Heart left ventricle (tissue), 16 donors: ENCODE measurements at regions not wholly inside any gene's neighbourhood (a gene's known extent, or its start where the extent isn't known, plus 50 kb on each side); places are given as distances from the start of the nearest gene placed in this dataset.

ENCODE experiments used
- ATAC-seq, 4 donors: fragments of 200-7000 bp; cut with Tn5 transposase; one replicate each; pipeline ENCODE4 v1.9.1; 2020 to 2022; ENCODE audit warnings: moderate library complexity in 4 of 4, mild to moderate bottlenecking in 3 of 4, moderate number of reproducible peaks in 1 of 4
- DNase-seq, 5 donors: peaks; one replicate each; pipeline ENCODE4 v3.0.0-alpha.2; 2020
- H3K27ac ChIP-seq, 12 donors: fragments of 200-600 bp; sonication (generic) in 4 of 12; one replicate each; pipeline versions ENCODE4 v1.5.0 to v1.8.0; 2016 to 2022; ENCODE audit warnings: mild to moderate bottlenecking in 2 of 12
- H3K27me3 ChIP-seq, 9 donors: fragments of 200-600 bp; sonication (generic) in 2 of 9; one replicate each; pipeline versions ENCODE4 v1.5.1 to v1.8.0; 2016 to 2022; ENCODE audit warnings: mild to moderate bottlenecking in 3 of 9
- H3K36me3 ChIP-seq, 9 donors: fragments of 200-600 bp; sonication (generic) in 2 of 9; one replicate each; pipeline versions ENCODE4 v1.5.0 to v1.8.0; 2018 to 2022; ENCODE audit warnings: mild to moderate bottlenecking in 2 of 9
- H3K4me1 ChIP-seq, 12 donors: fragments of 200-600 bp; sonication (generic) in 4 of 12; one replicate each; pipeline versions ENCODE4 v1.5.0 to v1.8.0; 2016 to 2022; ENCODE audit warnings: mild to moderate bottlenecking in 3 of 12
- H3K4me3 ChIP-seq, 12 donors: fragments of 200-600 bp; sonication (generic) in 4 of 12; one replicate each; pipeline versions ENCODE4 v1.5.0 to v1.8.0; 2017 to 2022; ENCODE audit warnings: mild to moderate bottlenecking in 9 of 12, moderate library complexity in 4 of 12
- H3K9me3 ChIP-seq, 12 donors: fragments of 200-600 bp; sonication (generic) in 4 of 12; one replicate each; pipeline versions ENCODE4 v1.5.0 to v1.8.0; 2016 to 2022; ENCODE audit warnings: mild to moderate bottlenecking in 1 of 12
- CTCF ChIP-seq, 12 donors: fragments of 200-600 bp; sonication (generic) in 4 of 12; IDR thresholded peaks; one replicate each; pipeline versions ENCODE4 v1.5.0 to v1.8.0; 2018 to 2022; ENCODE audit warnings: antibody characterized with exemption in 12 of 12, mild to moderate bottlenecking in 5 of 12
- POLR2A ChIP-seq, 2 donors: fragments of 450-650 bp; IDR thresholded peaks; one replicate each; pipeline ENCODE4 v1.6.1; 2017; ENCODE audit warnings: antibody characterized with exemption in 2 of 2, mild to moderate bottlenecking in 2 of 2, moderate library complexity in 2 of 2
- WGBS, 4 donors: extraction: QIAGEN DNeasy Blood & Tissue Kit in 2 of 4; methylation state at CpG; one replicate each; pipeline versions ENCODE4 v1.1.5 to v1.1.7; 2013 to 2018; 5-methylcytosine and 5-hydroxymethylcytosine counted together
- intact Hi-C, 10 donors: fragments of 100-400 bp; cut with DNase I; formaldehyde crosslinking; loops; one replicate each; pipeline versions ENCODE4 v1.11.1 to v1.14.2; 2022
- donor health status: ischemic (EF 13 %, LVEDD 7.1; RV severe dilation, severe dysfunction).
- donor health status: healthy with polysubstance abuse.
- donor health status: DM: no; HTN: yes; CAD: no.
- donor health status: DM: no; HTN: no; CAD: no.
- donor health status: ischemic (EF 25% LVEDD 6.9; RV normal size, moderate dysfunction).
- donor health status: ischemic (EF 25% LVEDD 5.7; RV mildly dilated, moderate dysfunction).
- donor health status: healthy.
- donor health status: DM: yes; HTN: yes; CAD: no.
- donor health status: ischemic (EF 35%, LVEDD 5.7; RV mildly dilated, moderate dysfunction).
- donor health status: nonischemic (EF 11% LVEDD 7.7; RV severe dilation, severe dysfunction).
- donor health status: DM: yes; HTN: yes; CAD: no.
- donor health status: PGD.
- donor health status: ischemic (EF 29% LVEDD 5.4; RV normal size, mild dysfunction).
- donor health status: nonischemic (EF 23%, LVEDD 6.1; RV moderate dilation, normal function).

DNA sequence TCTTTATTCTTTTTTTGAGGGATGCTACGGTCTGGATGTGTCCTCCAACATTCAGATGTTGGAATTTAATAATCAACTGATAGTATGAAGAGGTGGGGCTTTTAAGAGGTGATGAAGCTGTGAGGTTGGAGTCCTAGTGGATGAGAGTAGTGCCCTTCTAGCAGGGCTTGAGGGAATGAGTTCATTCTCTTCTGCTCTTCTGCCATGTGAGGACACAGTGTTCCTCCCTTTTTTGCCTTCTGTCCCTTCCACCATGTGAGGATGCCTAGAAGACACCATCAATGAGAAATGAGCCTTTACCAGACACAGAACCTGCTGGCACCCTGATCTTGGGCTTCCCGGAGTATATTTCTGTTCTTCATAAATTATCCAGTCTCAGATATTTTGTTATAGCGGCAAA is 82.1 kb upstream of the MLIP start:
- 72 to 76% (median 73%) methylated on average over 3 of the region's 3 CpGs for WGBS, 4 donors
- TF ChIP-seq CTCF (IDR thresholded peaks at IDR 0.05) (no peak), POLR2A (IDR thresholded peaks at IDR 0.05) (no peak)
- DNase-seq (no peak), ATAC-seq (peak in 1 of 4 donors; percentile 18)
- Histone ChIP-seq H3K36me3 (no peaks in the 10 kb centered on the region), H3K27ac (peak overlapping the region in 2 of 12 donors; percentile 70 to 83), H3K4me1 (peaks cover 0 to 41% (median 6%) of the 10 kb centered on the region in 12 donors), H3K27me3 (no peaks in the 10 kb centered on the region), H3K4me3 (no peak overlapping the region), H3K9me3 (no peaks in the 10 kb centered on the region)
- intact Hi-C loops: loop anchor here in 1 of 10 donors (10.0 kb wide), 1 partner anchor 46 kb away; no protein-coding TSS in a partner anchor

GRCh38 chr6:54031169-54031568 is 80.1 kb upstream of the MLIP start:
- H3K4me3 ChIP-seq: no peak overlapping the region
- intact Hi-C loops: no loop called here
- ATAC-seq (peak; percentile 74 to 90 (median 82)), DNase-seq (peak in 2 of 5 donors; percentile 33 to 45)
- WGBS, 4 donors: 56 to 76% (median 61%) methylated on average over 5 of the region's 5 CpGs
- TF ChIP-seq POLR2A (IDR thresholded peaks at IDR 0.05) (no peak), CTCF (IDR thresholded peaks at IDR 0.05) (no peak)
- no peaks in the 10 kb centered on the region for H3K27me3 ChIP-seq
- H3K27ac ChIP-seq: peak overlapping the region in 8 of 12 donors; percentile 2 to 83 (median 51)
- no peaks in the 10 kb centered on the region for H3K9me3 ChIP-seq
- no peaks in the 10 kb centered on the region for H3K36me3 ChIP-seq
- peaks cover 0 to 35% (median 5%) of the 10 kb centered on the region in 12 donors for H3K4me1 ChIP-seq

DNA sequence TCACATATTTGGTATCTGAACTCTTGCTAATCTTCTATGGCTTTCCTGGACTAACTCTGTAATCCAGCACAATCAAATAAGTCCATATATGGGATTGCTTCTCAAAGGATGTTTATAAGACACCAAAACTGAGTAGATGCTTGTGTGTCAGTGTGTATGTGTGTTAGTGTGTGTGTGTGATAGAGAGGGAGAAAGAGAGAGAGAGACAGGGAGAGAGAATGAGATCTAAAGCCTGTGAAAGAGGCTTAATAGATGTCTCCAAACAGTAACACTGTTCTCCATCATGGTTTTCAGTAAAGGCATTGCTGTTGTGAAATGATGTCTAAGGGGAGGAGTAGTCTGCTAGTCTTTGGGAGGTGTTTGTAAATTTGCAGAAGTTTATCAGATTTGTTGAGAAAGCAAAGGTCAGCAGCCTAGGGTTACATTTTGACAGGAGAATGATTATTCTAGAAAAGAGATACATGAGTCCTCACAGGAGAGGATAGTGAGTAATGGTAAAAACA is 73.9 kb upstream of the MLIP start:
- Histone ChIP-seq H3K27me3 (no peaks in the 10 kb centered on the region), H3K36me3 (no peaks in the 10 kb centered on the region), H3K27ac (no peak overlapping the region), H3K9me3 (no peaks in the 10 kb centered on the region), H3K4me1 (peaks cover 0 to 23% (median 0%) of the 10 kb centered on the region in 12 donors), H3K4me3 (no peak overlapping the region)
- no peak for TF ChIP-seq POLR2A (IDR thresholded peaks at IDR 0.05)
- DNase-seq: no peak
- intact Hi-C loops: no loop called here
- peak in 1 of 4 donors; percentile 10 for ATAC-seq

- Histone ChIP-seq H3K27me3 (no peaks in the 10 kb centered on the region), H3K4me3 (no peak overlapping the region), H3K27ac (no peak overlapping the region), H3K9me3 (no peaks in the 10 kb centered on the region), H3K36me3 (no peaks in the 10 kb centered on the region), H3K4me1 (peaks cover 0 to 44% (median 7%) of the 10 kb centered on the region in 12 donors)
- ATAC-seq (no peak), DNase-seq (no peak)
- TF ChIP-seq POLR2A (IDR thresholded peaks at IDR 0.05) (no peak), CTCF (IDR thresholded peaks at IDR 0.05) (no peak)
- intact Hi-C loops: loop anchor here in 1 of 10 donors (10.0 kb wide), 1 partner anchor 534 kb away; no protein-coding TSS in a partner anchor
Observed at GRCh38 chr6:54040545-54040944, 70.7 kb upstream of the MLIP start.

- Histone ChIP-seq H3K4me1 (peaks cover 0 to 50% (median 7%) of the 10 kb centered on the region in 12 donors), H3K36me3 (no peaks in the 10 kb centered on the region), H3K9me3 (no peaks in the 10 kb centered on the region), H3K27ac (no peak overlapping the region), H3K27me3 (no peaks in the 10 kb centered on the region), H3K4me3 (no peak overlapping the region)
- ATAC-seq: no peak
- DNase-seq: no peak
- intact Hi-C loops: loop anchor here in 1 of 10 donors (10.0 kb wide), 1 partner anchor 534 kb away; no protein-coding TSS in a partner anchor
- TF ChIP-seq CTCF (IDR thresholded peaks at IDR 0.05) (no peak), POLR2A (IDR thresholded peaks at IDR 0.05) (no peak)
- 66 to 85% (median 76%) methylated on average over 2 of the region's 2 CpGs for WGBS, 4 donors
Observed at GRCh38 chr6:54041239-54041638, 70.0 kb upstream of the MLIP start.
